HEK293 (cell line): ENCODE measurements at regions not wholly inside any gene's neighbourhood (a gene's known extent, or its start where the extent isn't known, plus 50 kb on each side); places are given as distances from the start of the nearest gene placed in this dataset.
"Not testable (repeated sequence)": the region's sequence is repeated elsewhere in the genome, so short reads cannot be mapped to it uniquely, and the experiment has no call there.

Experiments
- CTCF ChIA-PET: fragments of 350-600 bp; formaldehyde crosslinking; extraction: SDS; loops from one replicate; lab custom pipeline; 2021; ENCODE audit warnings: antibody characterized with exemption; lab: Yijun Ruan, JAX
- POLR2A ChIA-PET: fragments of 300-600 bp; formaldehyde crosslinking; extraction: SDS; loops from one replicate; lab custom pipeline; 2020; ENCODE audit warnings: antibody characterized with exemption, inconsistent platforms; lab: Yijun Ruan, JAX
- H3K27ac ChIP-seq: fragments of 200-500 bp; sonication (Bioruptor generic); 2 replicates; pipeline ENCODE4 v1.5.1; 2014; ENCODE audit warnings: low read depth, low read length, control low read depth, inconsistent platforms; ENCODE audit errors: extremely low read depth
- H3K36me3 ChIP-seq, 2 experiments: fragments of 200-500 bp in 1 of 2; sonication (Bioruptor generic) in 1 of 2; 1 replicate in 1 of 2; 2 replicates in 1 of 2; pipeline ENCODE4 v1.5.1; 2014 to 2017; ENCODE audit warnings: inconsistent platforms in 2 of 2, low read length in 2 of 2; ENCODE audit not compliant: control insufficient read depth in 2 of 2, insufficient read depth in 1 of 2
- H3K4me1 ChIP-seq: fragments of 200-500 bp; sonication (Bioruptor generic); 2 replicates; pipeline ENCODE4 v1.5.1; 2014; ENCODE audit warnings: mild to moderate bottlenecking, low read length, inconsistent platforms; ENCODE audit not compliant: control insufficient read depth, insufficient read depth
- H3K4me3 ChIP-seq: 2 replicates; pipeline ENCODE4 v1.5.1; 2011; ENCODE audit warnings: low read depth, mild to moderate bottlenecking, control low read depth, low read length, moderate library complexity
- H3K9me3 ChIP-seq: fragments of 200-500 bp; sonication (Bioruptor generic); 2 replicates; pipeline ENCODE4 v1.5.1; 2014; ENCODE audit warnings: low read depth, low read length, inconsistent platforms; ENCODE audit not compliant: control insufficient read depth, insufficient read depth
- ELK4 ChIP-seq: IDR thresholded peaks from 2 replicates; pipeline ENCODE4 v1.6.1; 2011; ENCODE audit warnings: mild to moderate bottlenecking, low read depth, low read length, borderline replicate concordance
- HIC1 ChIP-seq: fragments of 450-650 bp; formaldehyde crosslinking; IDR thresholded peaks from 2 replicates; pipeline ENCODE4 v1.5.1; 2016; ENCODE audit warnings: missing biosample characterization, missing genetic modification characterization
- ZNF10 ChIP-seq: fragments of 450-650 bp; formaldehyde crosslinking; IDR thresholded peaks from 2 replicates; pipeline ENCODE4 v1.5.1; 2017; ENCODE audit warnings: missing biosample characterization, missing genetic modification characterization
- ZNF174 ChIP-seq: fragments of 450-650 bp; formaldehyde crosslinking; IDR thresholded peaks from 2 replicates; pipeline ENCODE4 v1.5.0; 2017; ENCODE audit warnings: missing biosample characterization, mild to moderate bottlenecking, missing genetic modification characterization
- ZNF510 ChIP-seq: fragments of 450-650 bp; formaldehyde crosslinking; IDR thresholded peaks from 2 replicates; pipeline ENCODE4 v1.5.1; 2018; ENCODE audit warnings: mild to moderate bottlenecking, missing genetic modification characterization, missing biosample characterization; ENCODE audit not compliant: insufficient replicate concordance
- ZNF544 ChIP-seq: fragments of 450-650 bp; formaldehyde crosslinking; IDR thresholded peaks from 2 replicates; pipeline ENCODE4 v1.5.0; 2017; ENCODE audit warnings: missing biosample characterization, missing genetic modification characterization
- ZNF704 ChIP-seq: fragments of 450-650 bp; formaldehyde crosslinking; IDR thresholded peaks from 2 replicates; pipeline ENCODE4 v1.5.1; 2016; ENCODE audit warnings: missing biosample characterization, missing genetic modification characterization
- TF ChIP-seq, protein P1 (sequence below): fragments of 450-650 bp; formaldehyde crosslinking; IDR thresholded peaks from 2 replicates; pipeline ENCODE4 v1.5.1; 2017; ENCODE audit warnings: missing biosample characterization, mild to moderate bottlenecking, missing genetic modification characterization, moderate library complexity

DNA sequence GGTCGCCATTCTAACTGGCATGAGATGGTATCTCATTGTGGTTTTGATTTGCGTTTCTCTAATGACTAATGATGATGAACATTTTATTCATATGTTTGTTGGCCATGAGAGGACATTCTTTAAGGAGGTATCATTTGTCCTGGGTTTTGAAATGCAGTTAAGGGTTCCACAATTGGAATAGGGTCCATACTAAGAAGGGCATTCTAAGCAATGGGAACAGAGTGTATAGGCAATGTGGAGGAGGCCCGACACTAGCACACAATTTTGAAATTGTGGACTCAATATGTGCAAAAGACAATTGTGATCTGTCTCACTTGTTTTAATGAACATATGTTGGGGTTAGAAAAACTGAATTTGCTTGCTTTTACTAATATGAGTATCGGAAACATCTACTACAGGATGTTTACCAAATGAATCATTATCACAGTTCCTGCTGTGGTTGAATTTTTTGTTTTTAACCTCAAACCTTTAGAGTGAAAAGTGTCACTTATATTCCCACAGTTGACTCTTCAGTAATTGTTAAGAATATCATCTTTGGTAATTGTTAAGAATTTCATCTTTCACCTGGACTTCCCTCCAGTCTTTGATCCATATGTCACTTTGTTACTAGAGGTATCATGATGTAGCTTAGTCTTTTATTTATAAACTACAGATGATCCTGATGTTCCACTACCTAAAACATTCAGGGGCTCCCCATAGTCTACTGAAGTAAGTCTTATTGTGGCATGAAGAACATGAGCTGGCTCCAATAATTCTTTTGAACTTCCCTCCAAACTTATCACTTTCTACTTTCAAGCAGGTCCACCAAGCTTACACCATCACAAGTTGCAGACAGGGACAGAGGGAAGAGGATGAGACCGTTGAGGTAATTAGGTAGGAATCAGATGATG, 109.7 kb upstream of the KLF12 start:
- TF ChIP-seq HIC1 (tag by site-specific recombination): no peak
- Histone ChIP-seq H3K4me1 (no peaks in the 10 kb centered on the region), H3K27ac (no peak overlapping the region), H3K36me3 (no peaks in the 10 kb centered on the region), H3K9me3 (no peaks in the 10 kb centered on the region), H3K4me3 (no peak overlapping the region)
- ChIA-PET CTCF (no interaction called here), POLR2A (no interaction called here)

- H3K4me1 ChIP-seq, POLR2A ChIA-PET, CTCF ChIA-PET, H3K36me3 ChIP-seq, H3K4me3 ChIP-seq, H3K27ac ChIP-seq, H3K9me3 ChIP-seq: not testable (repeated sequence)
Measured at GRCh38 chr13:74241343-74241742, 107.1 kb upstream of the KLF12 start.

DNA sequence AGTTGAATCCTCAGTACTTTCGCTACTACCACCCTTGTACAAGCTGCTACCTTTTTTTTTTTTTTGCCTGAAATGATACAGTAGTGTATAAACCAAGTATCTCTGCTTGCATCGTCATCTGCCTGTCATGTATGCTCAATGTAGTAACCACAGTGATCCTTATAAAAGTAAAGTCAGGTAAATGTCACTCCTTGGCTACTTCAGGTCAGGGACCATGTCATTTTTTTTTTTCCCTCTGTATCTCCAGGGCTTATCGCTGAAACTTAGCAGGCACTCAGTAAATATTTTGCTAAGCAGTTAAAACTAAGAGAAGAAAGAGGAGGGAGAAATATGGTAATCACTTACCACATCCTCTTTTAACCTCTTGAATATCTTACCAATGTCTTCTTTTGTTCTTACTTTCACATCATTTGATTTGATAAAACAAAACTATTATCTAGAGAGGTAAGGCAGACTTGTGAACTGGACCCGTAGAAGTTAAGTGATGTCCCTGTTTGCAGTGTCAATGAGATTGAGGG, 96.8 kb upstream of the KLF12 start:
- ChIA-PET POLR2A (no interaction called here), CTCF (interaction anchor here (0.7 kb wide), 1 partner anchor 54 kb away, joined by 4 read pairs; no protein-coding TSS in a partner anchor)
- no peaks in the 10 kb centered on the region for H3K36me3 ChIP-seq
- H3K9me3 ChIP-seq: no peaks in the 10 kb centered on the region
- TF ChIP-seq ZNF174 (tag by site-specific recombination): no peak
- no peak for TF ChIP-seq ZNF704 (tag by site-specific recombination)
- no peak for TF ChIP-seq ZNF10
- TF ChIP-seq ZNF510: no peak
- no peak overlapping the region for H3K4me3 ChIP-seq
- no peak overlapping the region for H3K27ac ChIP-seq
- no peaks in the 10 kb centered on the region for H3K4me1 ChIP-seq

DNA sequence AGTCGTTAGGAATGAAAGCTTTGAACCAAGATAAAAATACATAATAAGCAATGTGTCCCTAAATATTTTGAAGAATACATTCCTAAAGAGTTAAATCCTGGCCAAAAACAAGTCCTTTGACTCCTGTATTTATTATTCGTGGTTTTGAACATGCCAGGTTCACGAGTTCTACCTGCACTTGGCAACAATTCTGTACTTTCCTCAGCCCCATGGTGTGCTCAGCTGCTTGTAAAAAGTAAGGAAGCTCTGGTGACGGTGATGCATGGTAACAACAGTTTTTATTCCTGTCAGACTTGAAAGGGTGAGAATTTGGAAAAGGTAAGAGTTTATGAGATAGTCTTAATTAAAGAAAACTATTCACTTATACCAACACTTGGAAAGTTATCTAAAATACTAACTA, 95.0 kb upstream of the KLF12 start:
- ChIA-PET CTCF (no interaction called here), POLR2A (no interaction called here)
- H3K4me1 ChIP-seq: no peaks in the 10 kb centered on the region
- H3K36me3 ChIP-seq: no peaks in the 10 kb centered on the region
- no peak overlapping the region for H3K4me3 ChIP-seq
- TF ChIP-seq, protein P1, sequence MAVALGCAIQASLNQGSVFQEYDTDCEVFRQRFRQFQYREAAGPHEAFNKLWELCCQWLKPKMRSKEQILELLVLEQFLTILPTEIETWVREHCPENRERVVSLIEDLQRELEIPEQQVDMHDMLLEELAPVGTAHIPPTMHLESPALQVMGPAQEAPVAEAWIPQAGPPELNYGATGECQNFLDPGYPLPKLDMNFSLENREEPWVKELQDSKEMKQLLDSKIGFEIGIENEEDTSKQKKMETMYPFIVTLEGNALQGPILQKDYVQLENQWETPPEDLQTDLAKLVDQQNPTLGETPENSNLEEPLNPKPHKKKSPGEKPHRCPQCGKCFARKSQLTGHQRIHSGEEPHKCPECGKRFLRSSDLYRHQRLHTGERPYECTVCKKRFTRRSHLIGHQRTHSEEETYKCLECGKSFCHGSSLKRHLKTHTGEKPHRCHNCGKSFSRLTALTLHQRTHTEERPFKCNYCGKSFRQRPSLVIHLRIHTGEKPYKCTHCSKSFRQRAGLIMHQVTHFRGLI (tag by site-specific recombination): no peak
- TF ChIP-seq ZNF544 (tag by site-specific recombination) (no peak), ELK4 (no peak)
- no peak overlapping the region for H3K27ac ChIP-seq
- no peaks in the 10 kb centered on the region for H3K9me3 ChIP-seq
